Fibroblast of the aortic adventitia (primary cell): ENCODE measurements at regions not wholly inside any gene's neighbourhood (a gene's known extent, or its start where the extent isn't known, plus 50 kb on each side); places are given as distances from the start of the nearest gene placed in this dataset.
A peak's percentile ranks its signal among the peaks of the same experiment; 100 is the strongest.
"Not testable (repeated sequence)": the region's sequence is repeated elsewhere in the genome, so short reads cannot be mapped to it uniquely, and the experiment has no call there.

Experiments used
- DNase-seq: peaks from one replicate; pipeline ENCODE4 v3.0.0-alpha.2; 2010; ENCODE audit warnings: low read depth
- H3K4me3 ChIP-seq: 2 replicates; pipeline ENCODE4 v1.5.1; 2011; ENCODE audit warnings: low read depth, mild to moderate bottlenecking, control low read depth, low read length, moderate library complexity
- CTCF ChIP-seq: IDR thresholded peaks from 2 replicates; pipeline ENCODE4 v1.5.1; 2011; ENCODE audit warnings: mild to moderate bottlenecking, low read length, control low read depth, inconsistent platforms; ENCODE audit not compliant: insufficient read depth

- no peak for TF ChIP-seq CTCF
- DNase-seq = no peak
- no peak overlapping the region for H3K4me3 ChIP-seq
Observed at GRCh38 chr4:127482049-127482448, 150.7 kb upstream of the INTU start.

GRCh38 chr4:127484117-127484516, 148.6 kb upstream of the INTU start:
- no peak for TF ChIP-seq CTCF
- H3K4me3 ChIP-seq = no peak overlapping the region

GRCh38 chr4:127486248-127486647, 146.5 kb upstream of the INTU start:
- TF ChIP-seq CTCF = no peak
- no peak overlapping the region for H3K4me3 ChIP-seq
- DNase-seq = no peak

More at GRCh38 chr4:127484117-127484516, 148.6 kb upstream of the INTU start:
- no peak for DNase-seq

GRCh38 chr4:127491571-127491970, 141.2 kb upstream of the INTU start:
- H3K4me3 ChIP-seq = no peak overlapping the region
- DNase-seq = no peak

GRCh38 chr4:127496875-127497274, 135.9 kb upstream of the INTU start:
- H3K4me3 ChIP-seq, DNase-seq: not testable (repeated sequence)

More at GRCh38 chr4:127491571-127491970, 141.2 kb upstream of the INTU start:
- no peak for TF ChIP-seq CTCF

GRCh38 chr4:127498366-127498765, 134.4 kb upstream of the INTU start:
- no peak overlapping the region for H3K4me3 ChIP-seq
- DNase-seq = peak; percentile 72
- no peak for TF ChIP-seq CTCF

- no peak overlapping the region for H3K4me3 ChIP-seq
- DNase-seq = no peak
- TF ChIP-seq CTCF = no peak
Observed at GRCh38 chr4:127500242-127500641, 132.5 kb upstream of the INTU start.
